Dermis blood vessel endothelial cell (primary cell): ENCODE measurements at regions not wholly inside any gene's neighbourhood (a gene's known extent, or its start where the extent isn't known, plus 50 kb on each side); places are given as distances from the start of the nearest gene placed in this dataset.

Experiments used
- DNase-seq: peaks from one replicate; pipeline ENCODE4 v3.0.0; 2010

DNA sequence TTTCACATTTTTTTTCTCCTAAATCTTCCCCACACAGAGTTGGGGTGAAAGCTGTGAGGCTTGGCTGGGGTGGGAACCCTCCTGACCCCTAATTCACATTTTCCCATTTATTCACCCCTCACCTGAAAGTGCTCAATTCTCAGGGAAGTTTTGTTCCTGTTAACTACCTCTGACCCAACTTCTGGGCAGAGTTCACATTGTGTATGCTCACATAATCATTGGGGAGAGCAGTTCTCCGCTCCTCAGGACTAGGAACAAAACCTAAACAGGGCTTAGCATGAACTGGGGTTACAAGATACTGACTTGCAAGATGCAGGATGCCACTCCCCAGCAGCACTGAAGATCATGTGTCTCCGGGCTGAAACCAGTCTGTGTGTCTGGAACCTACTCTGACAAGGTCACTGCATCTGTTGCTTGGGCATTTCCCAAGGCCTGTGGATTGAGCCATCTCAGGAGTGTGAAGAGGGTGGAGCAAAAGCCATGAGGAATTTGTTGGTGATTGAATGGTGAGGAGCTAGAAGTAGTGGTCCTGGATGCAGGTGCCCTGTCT, 258.1 kb upstream of the IGFBP3 start:
- no peak for DNase-seq

DNA sequence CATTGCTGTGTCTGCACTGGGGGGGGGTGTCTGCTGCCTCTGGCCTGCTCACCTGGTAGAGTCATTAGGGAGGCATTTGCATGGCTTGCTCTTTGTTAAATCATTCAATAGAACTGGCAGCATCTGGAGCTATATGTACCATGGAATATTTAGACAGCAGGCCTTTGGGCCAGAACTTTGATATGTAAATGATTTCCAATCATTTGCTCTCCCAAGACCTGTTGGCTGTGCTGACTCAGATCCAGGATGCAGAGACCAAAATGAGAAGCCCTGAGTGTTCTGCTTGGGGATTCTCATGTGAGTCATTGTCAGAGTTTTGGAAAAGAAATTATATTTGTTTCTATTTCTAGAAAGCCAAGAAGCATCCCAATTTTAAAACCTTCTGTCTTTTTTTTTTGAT, 257.6 kb upstream of the IGFBP3 start:
- DNase-seq: no peak

DNA sequence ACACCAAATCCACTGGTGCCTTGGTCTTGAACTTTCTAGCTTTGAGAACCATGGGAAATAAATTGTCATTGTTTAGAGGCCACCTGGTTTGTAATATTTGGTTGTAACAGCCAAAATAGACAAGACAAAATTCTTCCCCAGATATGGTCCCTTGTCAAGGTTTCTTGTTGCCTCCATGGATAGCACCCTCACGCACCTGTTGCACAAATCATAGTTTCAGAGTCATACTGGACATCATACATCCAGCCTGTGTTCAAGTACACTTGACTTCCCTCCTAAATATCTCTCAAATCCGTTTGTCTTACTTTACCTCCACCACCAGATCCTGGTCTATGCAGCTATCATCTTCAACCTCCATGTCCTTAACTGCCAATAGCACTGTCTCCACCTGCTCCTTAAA, 256.7 kb upstream of the IGFBP3 start:
- no peak for DNase-seq

DNA sequence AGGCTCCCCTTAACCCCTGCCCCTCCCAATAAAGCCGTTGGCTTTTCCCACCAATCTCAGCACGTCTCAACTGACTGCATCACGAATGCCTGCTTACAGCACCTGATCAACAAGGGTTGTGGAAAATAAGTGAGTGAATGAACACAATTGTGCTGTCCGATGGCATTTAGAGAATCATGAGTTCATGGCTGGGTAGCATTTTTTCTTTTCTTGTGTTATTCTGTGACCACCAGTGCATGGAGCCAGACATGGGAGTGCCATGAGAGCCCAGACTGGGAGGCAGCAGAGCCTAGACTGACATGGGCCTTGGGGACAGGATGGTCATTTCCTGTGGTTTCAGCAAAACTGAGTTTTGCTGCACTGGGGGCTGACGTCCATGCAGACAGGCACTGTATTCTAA, 254.1 kb upstream of the IGFBP3 start:
- DNase-seq: no peak

DNA sequence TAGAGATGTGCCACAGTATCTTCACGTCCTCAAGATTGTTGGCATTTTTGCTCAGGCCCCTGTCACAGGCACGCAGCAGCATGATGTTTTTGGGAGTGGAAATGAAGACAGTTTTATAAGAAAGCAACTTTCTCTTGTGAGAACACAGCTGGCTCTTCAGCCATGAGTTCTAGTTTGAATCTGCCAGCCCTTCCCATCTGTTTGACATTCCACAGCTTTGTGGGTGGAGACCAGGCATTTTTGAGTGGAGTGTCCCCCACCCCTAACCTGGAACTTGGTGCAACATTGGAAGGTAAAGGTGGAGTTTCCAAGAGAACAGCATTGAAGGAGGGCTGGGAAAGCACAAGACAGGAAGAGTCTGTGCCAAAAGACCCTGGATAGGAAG, 253.1 kb upstream of the IGFBP3 start:
- no peak for DNase-seq

DNA sequence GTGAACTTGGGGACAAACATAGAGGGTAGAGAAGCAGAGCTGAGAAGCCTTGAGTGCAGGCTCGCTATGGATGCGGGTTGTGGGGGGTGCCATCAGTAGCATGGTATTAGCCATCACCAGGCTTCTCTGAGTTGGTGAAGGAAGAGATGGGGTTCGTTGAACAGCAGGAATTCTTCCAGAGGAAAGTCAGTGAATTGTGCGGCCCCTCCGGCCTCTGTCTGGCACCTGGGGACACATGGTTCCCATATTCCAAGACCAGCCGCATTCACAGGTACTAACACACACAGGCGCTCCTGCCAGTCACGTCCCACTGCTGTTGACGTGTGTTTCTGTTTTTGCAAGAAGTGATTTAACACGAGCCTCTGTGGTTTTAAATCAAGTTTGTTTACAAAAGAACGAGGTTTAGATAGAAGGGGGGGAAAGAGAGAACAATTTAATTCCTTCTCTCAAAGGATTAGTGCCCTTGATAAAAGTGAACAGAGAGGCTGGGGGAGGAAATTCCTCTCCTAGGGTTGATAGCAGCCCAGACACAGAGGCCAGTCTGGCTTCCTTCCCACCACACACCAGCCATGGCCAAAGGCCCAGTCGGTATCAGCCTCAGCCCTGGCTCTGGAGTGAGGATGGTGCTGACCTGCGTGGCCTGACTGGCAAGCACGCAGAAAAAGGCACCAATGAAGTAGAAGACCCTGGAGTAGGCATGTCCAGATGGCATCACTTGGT, 252.6 kb upstream of the IGFBP3 start:
- DNase-seq: no peak

DNA sequence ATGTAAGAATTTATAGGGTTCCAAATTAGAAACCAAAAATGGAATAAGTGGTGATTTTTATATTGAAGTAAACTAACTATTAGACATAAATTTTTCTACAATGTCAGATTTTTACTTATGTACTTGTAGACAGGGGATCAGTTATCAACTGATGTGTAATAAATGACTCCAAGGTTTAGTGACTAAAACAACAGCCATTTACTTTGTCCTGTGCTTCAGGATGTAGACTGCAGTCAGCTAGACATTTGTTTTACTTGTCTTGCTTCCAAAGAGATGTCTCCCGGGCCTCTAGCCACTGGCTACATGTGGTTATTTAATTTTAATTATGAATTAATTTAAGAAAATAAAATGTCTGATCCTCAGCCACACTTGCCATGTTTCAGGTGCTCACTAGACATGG, 249.7 kb upstream of the IGFBP3 start:
- no peak for DNase-seq

DNA sequence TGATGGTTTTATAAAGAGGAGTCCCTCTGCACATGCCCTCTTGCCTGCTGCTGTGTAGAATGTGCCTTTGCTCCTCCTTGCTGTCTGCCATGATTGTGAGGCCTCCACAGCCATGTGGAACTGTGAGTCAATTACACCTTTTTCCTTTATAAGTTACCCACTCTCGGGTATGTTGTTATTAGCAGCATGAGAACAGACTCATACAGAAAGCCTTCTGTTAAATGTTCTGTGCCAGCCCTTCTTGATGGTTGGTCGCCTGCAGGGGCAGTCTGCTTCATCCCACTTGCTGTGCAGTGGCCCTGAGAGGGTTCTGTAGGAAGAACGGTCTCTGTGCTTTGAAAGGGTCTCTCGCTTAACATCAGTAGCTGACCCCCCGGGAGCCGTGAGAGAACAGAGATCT, 248.9 kb upstream of the IGFBP3 start:
- DNase-seq: no peak

DNA sequence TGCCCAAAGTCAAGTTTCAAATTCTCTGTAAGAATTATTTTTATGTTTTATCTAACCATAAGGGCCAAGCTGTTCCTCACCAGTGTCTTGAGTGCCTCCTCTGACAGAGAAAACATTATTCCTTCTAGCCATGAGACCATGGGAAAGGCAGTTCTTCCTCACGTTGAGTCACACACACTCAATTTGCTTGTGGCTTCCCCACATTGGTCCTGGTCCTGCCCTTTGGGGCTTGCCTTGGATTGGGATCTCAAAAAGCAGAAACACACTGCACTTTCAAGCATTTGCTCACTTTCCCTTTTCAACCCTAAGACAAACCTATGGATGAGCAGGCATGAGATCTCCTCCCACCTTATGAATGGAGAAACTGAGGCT, 248.3 kb upstream of the IGFBP3 start:
- no peak for DNase-seq

DNA sequence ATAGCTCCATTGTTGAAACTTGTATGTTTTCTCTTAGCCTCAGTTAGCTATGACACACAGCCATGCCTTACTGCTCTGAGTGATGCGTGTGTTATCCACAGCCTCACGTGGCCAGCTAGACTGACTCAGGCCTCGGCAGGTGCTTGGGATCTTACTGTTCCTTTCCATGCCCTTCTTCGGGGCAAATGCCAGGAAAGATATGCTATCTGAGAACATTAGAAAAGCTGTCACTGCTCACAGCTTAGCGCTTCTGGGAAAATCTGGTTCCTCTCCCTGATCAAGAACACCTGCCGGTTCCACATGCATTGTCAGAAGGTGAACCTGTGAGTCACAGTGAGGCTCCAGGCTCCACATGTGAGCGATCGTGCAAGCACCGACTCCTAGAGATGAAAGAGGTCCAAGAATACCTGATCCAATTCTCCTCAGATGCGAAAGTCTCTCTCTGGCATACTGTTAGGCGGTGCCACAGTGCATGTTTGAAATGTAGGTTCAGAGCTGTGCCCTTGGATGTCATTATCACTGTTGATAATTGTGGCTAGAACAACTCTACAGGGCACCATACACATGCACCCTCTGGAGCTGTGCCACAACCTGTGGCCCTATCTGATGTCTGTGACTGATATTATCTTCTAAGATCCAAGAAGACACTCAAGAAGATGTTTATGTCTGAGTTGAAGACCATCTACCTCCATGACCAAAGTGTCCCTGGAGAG, 247.8 kb upstream of the IGFBP3 start:
- no peak for DNase-seq

DNA sequence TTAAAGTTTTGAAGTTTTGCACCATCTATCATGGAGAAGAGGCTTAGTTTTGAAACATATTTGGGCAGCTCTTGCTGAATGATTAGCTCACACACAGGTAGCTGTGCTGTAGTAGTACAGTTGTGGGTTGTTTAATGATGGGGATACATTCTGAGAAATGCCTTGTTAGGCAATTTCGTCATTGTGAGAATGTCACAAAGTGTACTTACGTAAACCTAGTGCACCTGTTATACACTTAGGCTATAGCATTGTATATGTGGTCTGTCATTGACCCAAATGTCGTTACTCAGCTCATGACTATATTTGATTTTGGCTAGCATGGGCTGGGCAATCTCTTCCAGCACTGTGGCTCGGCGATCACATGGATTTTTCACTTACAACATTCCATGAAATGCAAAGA, 247.2 kb upstream of the IGFBP3 start:
- DNase-seq: no peak

DNA sequence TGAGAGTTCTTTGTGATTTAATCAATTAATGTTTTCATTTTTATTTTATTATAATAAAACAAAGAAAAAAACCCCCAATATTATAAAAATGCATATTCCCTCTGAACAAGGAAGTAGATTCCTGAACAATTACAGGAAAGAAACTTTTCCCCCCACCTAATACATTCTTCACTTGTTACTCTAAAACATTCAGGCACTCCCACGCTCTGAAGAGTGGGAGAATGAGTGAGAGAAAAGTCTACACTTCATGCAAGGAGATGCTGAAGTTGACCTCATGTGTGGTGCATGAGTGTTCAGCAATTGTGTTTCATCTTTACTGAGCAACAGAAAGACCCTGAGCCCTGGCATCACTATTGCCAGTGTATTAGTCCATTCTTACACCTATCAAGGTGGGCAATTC, 244.2 kb upstream of the IGFBP3 start:
- no peak for DNase-seq

DNA sequence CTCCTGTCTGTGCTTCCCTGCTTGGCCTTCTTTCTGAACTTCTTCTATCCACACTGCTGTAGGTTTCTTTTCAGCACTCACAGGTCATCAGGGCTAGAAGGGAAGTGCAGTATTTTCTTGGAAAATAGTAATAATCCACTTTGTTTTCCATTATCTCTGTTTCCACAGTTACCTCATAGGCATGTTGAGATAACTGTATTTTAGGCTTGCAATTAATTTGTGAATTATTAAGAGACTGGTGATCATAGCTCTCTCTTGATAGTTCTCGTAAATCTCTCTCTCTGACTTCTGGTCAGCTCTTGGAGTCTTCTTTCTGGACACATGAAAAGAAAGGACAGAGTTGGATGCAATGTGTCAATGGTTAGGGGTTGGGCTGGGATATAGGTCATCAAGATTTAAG, 243.6 kb upstream of the IGFBP3 start:
- DNase-seq: no peak

DNA sequence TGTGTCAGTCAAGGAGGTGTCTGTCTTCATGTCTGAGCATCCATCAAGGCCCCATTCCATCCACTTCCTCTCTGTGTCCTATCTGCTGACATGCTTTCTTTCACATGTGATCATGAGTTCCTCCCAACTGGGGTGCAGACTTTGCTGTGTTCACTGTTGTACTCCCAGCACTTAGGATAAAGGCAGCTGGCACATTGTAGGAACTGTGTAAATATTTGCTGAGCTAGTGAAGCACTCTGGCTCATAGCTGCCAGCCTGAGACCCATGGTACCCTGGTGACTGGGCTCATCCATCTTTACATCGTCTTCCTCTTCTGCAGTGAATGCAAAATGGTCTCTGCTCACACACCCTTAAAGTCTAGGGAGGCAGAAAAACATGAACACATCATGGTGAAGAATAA, 242.2 kb upstream of the IGFBP3 start:
- DNase-seq: no peak

DNA sequence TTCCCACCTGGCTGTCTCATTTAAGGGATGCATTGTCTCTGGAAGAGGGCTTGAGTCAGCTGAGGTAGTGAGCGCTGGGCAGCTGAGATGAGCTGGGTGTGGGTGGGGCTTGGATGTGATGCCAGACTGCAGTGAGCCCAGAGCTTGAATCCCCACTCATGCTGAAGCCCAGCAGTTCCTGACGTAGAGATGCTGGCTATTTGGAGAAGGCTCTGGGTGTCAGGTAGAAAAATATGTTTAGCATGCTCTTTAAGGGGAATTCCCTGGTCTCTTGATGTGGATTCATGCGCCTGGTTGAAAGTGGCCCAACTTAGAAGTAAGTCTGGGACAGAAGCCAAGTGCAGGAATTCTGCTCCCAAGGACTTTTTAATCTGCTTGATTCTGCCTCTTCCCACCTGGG, 241.5 kb upstream of the IGFBP3 start:
- no peak for DNase-seq

DNA sequence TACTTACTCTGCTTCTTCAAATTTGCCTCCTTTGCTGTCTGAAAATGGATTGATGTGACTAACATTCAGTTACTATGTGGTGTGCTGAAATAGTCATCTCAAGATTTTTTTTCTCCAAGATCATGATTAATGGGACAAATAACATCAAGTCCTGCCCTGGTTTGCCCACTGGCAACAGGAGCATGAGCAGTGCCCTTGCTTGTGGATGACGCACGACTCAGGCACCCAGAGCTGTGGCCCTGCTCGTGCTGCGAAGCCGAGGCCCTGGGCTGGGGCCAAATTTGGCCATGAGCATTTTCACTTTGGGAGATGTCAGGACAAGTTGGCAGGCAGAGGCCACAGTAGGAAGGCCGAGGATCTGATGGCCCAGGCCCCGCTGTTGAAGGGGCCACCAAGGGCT, 239.8 kb upstream of the IGFBP3 start:
- DNase-seq: no peak

DNA sequence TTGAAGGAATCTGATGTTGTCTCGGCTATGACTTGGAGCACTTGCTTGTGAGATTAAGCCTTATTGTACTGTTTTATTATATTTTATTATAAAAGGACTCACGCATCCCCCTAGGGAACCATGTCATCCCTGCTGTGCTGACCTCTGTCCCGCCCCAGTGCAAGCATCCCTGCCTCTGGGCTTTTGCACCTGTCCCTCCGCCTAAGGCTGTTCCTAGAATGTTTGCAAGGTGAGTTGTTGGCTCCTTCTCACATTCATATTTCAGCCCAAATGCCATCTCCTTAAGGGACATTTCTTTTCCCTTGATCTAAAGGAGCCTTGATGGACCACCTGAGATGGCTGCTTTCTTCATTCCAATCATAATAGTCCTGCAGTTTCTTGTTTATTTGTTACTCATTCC, 236.9 kb upstream of the IGFBP3 start:
- DNase-seq: no peak

DNA sequence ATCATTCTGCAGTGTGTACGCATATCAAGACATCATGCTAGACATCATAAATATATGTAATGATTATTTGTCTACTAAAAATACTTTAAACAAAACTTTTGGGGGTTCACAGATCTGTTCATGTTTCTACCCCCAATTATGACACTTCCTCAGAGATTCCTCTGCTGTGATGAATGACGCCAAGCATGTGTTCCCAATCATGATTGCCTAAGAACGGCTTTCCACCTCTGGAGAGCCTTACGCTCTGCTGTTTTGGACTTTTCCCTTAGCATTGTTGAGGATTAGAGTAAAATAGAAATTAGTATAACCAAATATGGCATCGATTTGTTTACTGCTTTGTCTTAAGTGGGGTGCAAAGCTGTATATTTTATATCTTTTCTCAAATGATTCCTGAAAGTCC, 236.3 kb upstream of the IGFBP3 start:
- no peak for DNase-seq

DNA sequence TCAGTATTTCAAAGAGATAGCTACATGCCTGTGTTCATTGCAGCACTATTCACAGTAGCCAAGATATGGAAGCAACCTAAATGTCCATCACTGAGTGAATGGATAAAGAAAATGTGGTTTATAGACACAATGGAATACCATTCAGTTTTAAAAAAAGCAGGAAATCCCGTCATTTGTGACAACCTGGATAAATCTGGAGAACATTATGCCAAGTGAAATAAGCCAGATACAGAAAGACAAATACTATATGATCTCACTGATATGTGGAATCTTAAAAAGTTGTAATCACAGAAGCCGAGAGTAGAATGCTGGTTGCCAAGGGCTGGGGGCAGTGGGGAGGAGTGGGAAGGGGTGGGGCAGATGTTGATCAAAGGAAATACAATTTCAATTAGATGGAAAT, 235.8 kb upstream of the IGFBP3 start:
- DNase-seq: no peak

DNA sequence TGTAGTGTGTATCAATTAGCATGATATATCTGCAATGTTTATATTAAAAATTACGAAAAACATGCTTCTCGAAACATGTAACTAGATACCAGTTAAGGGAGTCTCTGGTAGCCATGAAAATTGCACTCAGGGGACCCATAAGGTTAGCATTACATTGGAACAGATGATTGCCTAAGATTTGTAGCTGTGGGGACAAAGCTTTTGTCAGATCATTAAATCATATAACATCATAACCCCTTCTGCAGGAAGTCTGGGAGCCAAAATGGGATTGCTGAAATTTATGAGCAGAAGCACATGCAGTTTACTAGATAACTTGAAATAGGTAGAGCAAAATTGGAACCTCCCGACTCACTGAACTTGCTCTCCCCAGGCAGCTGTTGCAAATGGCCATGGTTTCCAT, 235.0 kb upstream of the IGFBP3 start:
- DNase-seq: no peak

DNA sequence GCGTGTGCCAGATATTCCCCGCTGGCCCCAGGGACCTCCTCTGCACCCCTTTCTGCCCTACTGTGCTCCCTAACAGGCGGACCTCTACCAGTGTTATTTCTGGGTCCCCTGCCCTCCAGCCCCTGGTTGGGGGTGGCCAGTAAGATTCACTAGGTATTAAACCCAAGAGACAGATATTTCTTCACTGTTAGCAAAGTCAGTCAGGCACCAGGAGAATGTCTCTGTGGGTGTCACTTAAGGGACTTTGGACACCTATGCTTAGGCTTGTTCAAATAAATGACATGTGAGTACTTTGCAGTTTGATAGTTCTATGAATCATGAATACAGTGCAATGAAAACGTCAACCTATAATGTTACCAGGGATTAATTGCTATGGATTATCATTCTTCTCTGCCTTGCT, 234.3 kb upstream of the IGFBP3 start:
- DNase-seq: no peak

DNA sequence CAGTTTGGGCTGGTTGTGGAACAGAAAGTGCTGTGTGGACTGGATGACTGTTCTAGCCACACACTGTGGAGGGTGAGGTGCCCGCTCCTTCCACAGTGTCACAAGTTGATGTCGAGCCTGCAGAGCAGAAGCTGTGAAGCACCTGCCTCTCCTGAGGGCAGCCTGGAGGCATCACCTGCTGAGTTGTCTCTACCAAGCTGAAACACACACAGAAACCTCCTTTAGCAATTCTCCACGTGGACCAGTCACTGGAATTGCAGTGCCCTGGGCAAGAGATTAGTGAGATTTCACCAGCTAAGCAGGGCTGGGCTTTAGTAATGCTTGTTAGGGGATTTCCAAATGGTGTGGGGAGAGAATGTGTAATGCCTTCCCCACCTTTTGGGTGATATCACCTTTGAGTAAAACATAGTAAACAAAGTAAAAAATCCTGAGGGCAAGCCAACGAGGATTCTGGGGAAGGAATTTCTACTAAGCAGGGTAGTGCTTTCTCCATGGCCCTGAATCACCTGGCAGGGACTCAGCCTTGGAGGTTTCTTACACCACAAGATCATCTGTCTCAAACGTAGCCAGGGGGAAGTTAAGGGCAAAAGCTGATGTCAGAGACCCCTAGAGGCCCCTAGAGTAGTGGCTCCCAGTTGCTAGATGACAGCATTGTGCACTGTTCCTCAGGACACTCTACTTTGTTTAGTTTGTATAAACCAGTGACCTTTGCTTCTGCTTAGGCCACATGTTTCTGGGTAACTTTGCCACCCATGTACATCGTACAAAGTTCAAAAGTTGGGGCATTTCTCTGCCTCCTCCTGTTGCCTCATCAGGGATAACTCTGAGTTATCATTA, 233.1 kb upstream of the IGFBP3 start:
- no peak for DNase-seq

DNA sequence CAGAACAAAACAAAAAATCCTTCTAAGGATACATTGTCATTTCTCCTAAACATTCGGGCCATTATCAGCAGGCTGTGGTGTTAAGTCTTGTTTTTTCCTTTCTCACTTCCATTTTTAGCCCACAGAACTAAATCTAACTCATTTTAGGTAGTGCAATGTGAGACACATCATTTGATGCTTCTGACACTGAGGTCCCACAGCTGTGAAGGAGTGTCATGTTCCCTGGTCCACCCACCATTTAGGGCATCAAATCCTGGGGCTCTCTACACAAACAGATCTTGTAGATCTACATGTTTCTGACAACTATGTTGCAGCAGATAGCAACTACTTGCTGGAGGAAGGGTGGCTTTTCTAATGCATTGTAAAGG, 232.5 kb upstream of the IGFBP3 start:
- DNase-seq: no peak

DNA sequence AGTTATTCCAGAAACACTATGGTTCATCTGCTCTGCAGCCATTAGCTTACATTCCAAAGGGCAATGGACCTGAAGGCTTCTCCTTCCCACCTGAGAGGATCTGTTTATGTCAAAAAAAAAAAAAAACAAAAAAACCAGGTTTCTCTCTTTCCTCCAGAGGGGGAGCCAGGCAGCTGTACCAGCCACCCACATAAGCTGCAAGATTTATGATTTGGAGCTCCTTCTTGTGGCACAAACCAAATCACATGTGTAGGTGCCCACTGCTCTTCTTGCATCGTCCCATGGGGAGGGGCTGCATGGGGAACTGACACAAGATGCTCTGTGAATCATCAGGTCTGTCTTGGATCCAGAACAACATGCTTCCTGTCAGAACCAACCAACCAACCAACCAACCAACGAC, 231.6 kb upstream of the IGFBP3 start:
- no peak for DNase-seq
